Sigmoid colon (tissue), 6 donors: ENCODE measurements at regions not wholly inside any gene's neighbourhood (a gene's known extent, or its start where the extent isn't known, plus 50 kb on each side); places are given as distances from the start of the nearest gene placed in this dataset.
A peak's percentile ranks its signal among the peaks of the same experiment; 100 is the strongest.

Experiments
- DNase-seq: peaks from one replicate; pipeline ENCODE4 v3.0.0-alpha.2; 2019
- H3K27ac ChIP-seq, 4 donors: fragments of 200-600 bp; sonication (generic); one replicate each; pipeline ENCODE4 v1.5.1; 2016 to 2019; ENCODE audit warnings: mild to moderate bottlenecking in 1 of 4
- H3K27me3 ChIP-seq, 3 donors: fragments of 200-600 bp; sonication (generic); one replicate each; pipeline ENCODE4 v1.5.1; 2019; ENCODE audit warnings: mild to moderate bottlenecking in 1 of 3
- H3K36me3 ChIP-seq, 4 donors: fragments of 200-600 bp; sonication (generic); one replicate each; pipeline ENCODE4 v1.5.1; 2016 to 2019
- H3K4me1 ChIP-seq, 4 donors: fragments of 200-600 bp; sonication (generic); one replicate each; pipeline ENCODE4 v1.5.1; 2017 to 2019
- H3K4me3 ChIP-seq, 4 donors: fragments of 200-600 bp; sonication (generic); one replicate each; pipeline ENCODE4 v1.5.1; 2017 to 2019; ENCODE audit warnings: mild to moderate bottlenecking in 2 of 4, moderate library complexity in 1 of 4
- H3K9me3 ChIP-seq, 4 donors: fragments of 200-600 bp in 3 of 4; sonication (generic) in 3 of 4; one replicate each; pipeline versions ENCODE4 v1.5.1 to v1.6.1; 2013 to 2019
- CTCF ChIP-seq, 4 experiments: fragments of 450-650 bp in 3 of 4; fragments of 200-600 bp in 1 of 4; IDR thresholded peaks; one replicate each; pipeline ENCODE4 v1.5.1; 2016 to 2019; ENCODE audit warnings: antibody characterized with exemption in 4 of 4, mild to moderate bottlenecking in 3 of 4, moderate library complexity in 2 of 4
- EP300 ChIP-seq, 4 donors: sonication (generic); formaldehyde crosslinking; IDR thresholded peaks; one replicate each; pipeline ENCODE4 v1.6.1; 2017; ENCODE audit warnings: antibody characterized with exemption in 4 of 4
- POLR2A ChIP-seq, 2 donors: fragments of 450-650 bp; IDR thresholded peaks; one replicate each; pipeline ENCODE4 v1.6.1; 2016; ENCODE audit warnings: antibody characterized with exemption in 2 of 2, mild to moderate bottlenecking in 2 of 2, moderate library complexity in 2 of 2
- POLR2AphosphoS5 ChIP-seq, 4 donors: sonication (generic); formaldehyde crosslinking; IDR thresholded peaks; one replicate each; pipeline ENCODE4 v1.6.1; 2017; ENCODE audit warnings: antibody characterized with exemption in 4 of 4
- WGBS, 2 donors: extraction: QIAGEN DNeasy Blood & Tissue Kit; methylation state at CpG; one replicate each; pipeline ENCODE4 v1.1.7; 2013; 5-methylcytosine and 5-hydroxymethylcytosine counted together
- intact Hi-C: fragments of 100-400 bp; cut with DNase I; formaldehyde crosslinking; loops from one replicate; pipeline ENCODE4 v1.15.1; 2023
- donor health status: healthy with polysubstance abuse.
- donor health status: healthy.

GRCh38 chr7:95660023-95660434, 63.7 kb upstream of the PDK4 start:
- intact Hi-C loops, result loop anchor here (2.0 kb wide), 1 partner anchor 51 kb away; no protein-coding TSS in a partner anchor
- Histone ChIP-seq H3K36me3 (no peaks in the 10 kb centered on the region), H3K9me3 (no peaks in the 10 kb centered on the region), H3K27ac (peak overlapping the region in 1 of 4 donors; percentile 32), H3K4me1 (peaks cover 0 to 10% (median 5%) of the 10 kb centered on the region in 4 donors), H3K27me3 (no peaks in the 10 kb centered on the region), H3K4me3 (no peak overlapping the region)
- TF ChIP-seq EP300 (IDR thresholded peaks at IDR 0.05) (peak; percentile 77 to 95 (median 92)), POLR2A (IDR thresholded peaks at IDR 0.05) (no peak), POLR2AphosphoS5 (IDR thresholded peaks at IDR 0.05) (peak; percentile 53 to 84 (median 70)), CTCF (IDR thresholded peaks at IDR 0.05) (no peak)
- 19 to 65% methylated on average over 3 of the region's 3 CpGs for WGBS, 2 donors
- DNase-seq, result no peak

- H3K27me3 ChIP-seq, result no peaks in the 10 kb centered on the region
- H3K4me3 ChIP-seq, result no peak overlapping the region
- H3K4me1 ChIP-seq, result peaks cover 0 to 10% (median 5%) of the 10 kb centered on the region in 4 donors
- WGBS, 2 donors, result 34 to 73% methylated on average over 7 of the region's 7 CpGs
- no peak overlapping the region for H3K27ac ChIP-seq
- TF ChIP-seq CTCF (IDR thresholded peaks at IDR 0.05) (no peak), EP300 (IDR thresholded peaks at IDR 0.05) (no peak), POLR2AphosphoS5 (IDR thresholded peaks at IDR 0.05) (no peak), POLR2A (IDR thresholded peaks at IDR 0.05) (no peak)
- intact Hi-C loops, result no loop called here
- no peaks in the 10 kb centered on the region for H3K36me3 ChIP-seq
- no peak for DNase-seq
- no peaks in the 10 kb centered on the region for H3K9me3 ChIP-seq
Measured at GRCh38 chr7:95658676-95659075, 62.4 kb upstream of the PDK4 start.

GRCh38 chr7:95649546-95649945, 53.2 kb upstream of the PDK4 start:
- TF ChIP-seq POLR2A (IDR thresholded peaks at IDR 0.05) (no peak), EP300 (IDR thresholded peaks at IDR 0.05) (no peak), POLR2AphosphoS5 (IDR thresholded peaks at IDR 0.05) (no peak), CTCF (IDR thresholded peaks at IDR 0.05) (no peak)
- Histone ChIP-seq H3K27ac (no peak overlapping the region), H3K4me1 (no peaks in the 10 kb centered on the region), H3K27me3 (no peaks in the 10 kb centered on the region), H3K4me3 (no peak overlapping the region), H3K9me3 (no peaks in the 10 kb centered on the region), H3K36me3 (no peaks in the 10 kb centered on the region)
- intact Hi-C loops, result no loop called here
- DNase-seq, result no peak
- WGBS, 2 donors, result 62 to 65% methylated on average over 3 of the region's 3 CpGs

GRCh38 chr7:95646350-95646749, 50.0 kb upstream of the PDK4 start:
- Histone ChIP-seq H3K4me1 (no peaks in the 10 kb centered on the region), H3K27ac (peak overlapping the region in 1 of 4 donors; percentile 13), H3K4me3 (no peak overlapping the region), H3K9me3 (no peaks in the 10 kb centered on the region), H3K27me3 (no peaks in the 10 kb centered on the region), H3K36me3 (no peaks in the 10 kb centered on the region)
- no peak for DNase-seq
- intact Hi-C loops, result no loop called here
- TF ChIP-seq EP300 (IDR thresholded peaks at IDR 0.05) (peak in 1 of 4 donors; percentile 34), CTCF (IDR thresholded peaks at IDR 0.05) (no peak), POLR2AphosphoS5 (IDR thresholded peaks at IDR 0.05) (peak in 2 of 4 donors; percentile 11 to 42)
- WGBS, 2 donors, result 11 to 63% methylated on average over 1 of the region's 1 CpG
